ENCODE measurements at regions not wholly inside any gene's neighbourhood (a gene's known extent, or its start where the extent isn't known, plus 50 kb on each side); places are given as distances from the start of the nearest gene placed in this dataset.

DNA sequence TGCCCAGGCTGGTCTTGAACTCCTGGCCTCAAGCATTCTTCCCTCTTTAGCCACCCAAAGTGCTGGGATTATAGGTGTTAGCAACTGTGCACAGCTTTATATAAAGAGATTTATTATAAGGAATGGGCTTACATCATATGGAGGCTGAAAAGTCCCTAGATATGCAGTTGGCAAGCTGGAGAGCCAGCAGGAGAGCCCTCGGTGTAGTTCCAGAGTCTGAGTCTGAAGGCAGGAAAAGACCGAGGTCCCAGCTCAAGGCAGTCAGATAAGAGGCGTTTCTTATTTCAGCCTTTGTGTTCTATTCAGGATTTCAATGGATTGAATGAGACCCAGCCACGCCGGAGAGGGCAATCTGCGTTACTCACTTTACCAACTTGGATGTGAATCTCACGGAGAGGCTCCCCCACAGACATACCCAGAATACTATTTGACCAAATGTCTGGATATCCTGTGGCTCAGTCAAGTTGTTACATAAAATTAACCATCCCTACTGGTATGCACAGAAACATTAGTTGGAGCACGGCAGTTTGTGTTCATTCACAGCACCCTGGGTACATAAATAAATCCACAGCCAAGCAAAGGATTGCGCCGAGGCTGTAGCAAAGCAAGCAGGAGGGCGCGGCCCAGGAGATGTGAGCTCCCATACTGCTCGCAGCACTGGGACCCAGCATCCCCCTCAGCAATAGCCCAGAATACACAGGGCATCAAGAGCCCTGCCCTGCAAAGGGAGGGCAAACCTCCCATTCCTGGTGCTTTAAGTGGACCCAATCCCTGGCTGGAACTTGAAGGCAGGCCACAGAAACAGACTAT is 158.4 kb upstream of the ZNF32 start:
- ATAC-seq (replicated peaks) = no peak
- peaks cover 20% of the 10 kb centered on the region for H3K4me1 Mint-ChIP-seq
- H3K27me3 Mint-ChIP-seq = peaks cover 4% of the 10 kb centered on the region
- no peaks in the 10 kb centered on the region for H3K9me3 Mint-ChIP-seq
- no peak overlapping the region for H3K4me3 Mint-ChIP-seq
- H3K36me3 Mint-ChIP-seq (ENCODE audit: low read depth) = no peaks in the 10 kb centered on the region
- no peak overlapping the region for H3K27ac Mint-ChIP-seq

DNA sequence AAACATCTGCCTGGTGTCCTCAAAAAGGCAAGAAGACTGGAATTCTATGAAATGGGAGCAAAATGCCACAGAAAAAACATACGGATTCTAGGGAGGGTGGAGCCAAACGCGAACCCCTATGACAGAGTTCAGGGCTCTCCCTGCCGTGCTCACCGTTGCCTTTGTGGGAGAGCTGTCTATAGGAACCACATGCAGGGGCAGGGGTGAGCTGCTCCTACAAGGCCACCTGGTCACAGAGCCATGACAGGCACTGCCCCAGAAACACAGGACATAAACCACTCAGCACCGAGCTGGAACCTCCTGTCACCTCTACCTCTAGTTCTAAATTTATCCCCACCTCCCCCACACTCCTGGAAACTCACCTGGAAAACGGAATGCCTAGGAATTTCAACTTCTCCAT is 155.1 kb upstream of the ZNF32 start:
- peaks cover 13% of the 10 kb centered on the region for H3K27me3 Mint-ChIP-seq
- no peak for ATAC-seq (replicated peaks)
- no peaks in the 10 kb centered on the region for H3K36me3 Mint-ChIP-seq (ENCODE audit: low read depth)
- no peak overlapping the region for H3K27ac Mint-ChIP-seq
- no peaks in the 10 kb centered on the region for H3K9me3 Mint-ChIP-seq
- peaks cover 22% of the 10 kb centered on the region for H3K4me1 Mint-ChIP-seq
- H3K4me3 Mint-ChIP-seq = no peak overlapping the region

DNA sequence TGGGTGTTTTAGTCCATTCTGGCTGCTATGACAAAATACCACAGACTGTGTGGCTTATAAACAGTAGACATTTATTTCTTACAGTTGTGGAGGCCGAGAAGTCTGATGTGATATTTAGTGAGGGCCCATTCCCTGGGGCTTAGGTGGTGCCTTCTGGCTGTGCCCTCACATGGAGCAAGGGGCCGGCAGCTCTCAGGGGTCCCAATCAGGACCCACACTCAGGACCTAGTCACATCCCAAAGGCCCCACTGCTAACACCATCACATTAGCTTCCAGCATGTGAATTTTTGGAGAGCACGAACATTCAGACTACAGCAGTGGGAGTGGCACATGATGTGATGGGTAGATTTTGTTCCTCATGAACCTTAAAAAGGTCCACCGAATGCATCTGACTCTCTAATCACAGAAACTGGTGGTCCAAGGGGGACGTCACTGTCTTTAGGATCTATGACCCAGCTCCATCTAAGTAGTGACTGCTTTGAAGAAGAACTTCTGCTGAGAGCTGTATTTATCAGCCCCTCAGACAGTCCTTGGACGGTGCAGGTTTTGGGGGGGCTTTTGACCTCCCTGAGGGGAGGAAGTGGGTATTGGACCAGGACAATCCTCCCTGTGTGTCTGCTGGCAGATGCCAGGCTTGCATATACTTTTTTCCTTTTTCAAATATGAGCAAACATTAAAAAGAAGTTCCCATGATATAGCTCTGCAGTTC is 154.5 kb upstream of the ZNF32 start:
- Mint-ChIP-seq H3K27me3 (peaks cover 14% of the 10 kb centered on the region), H3K9me3 (no peaks in the 10 kb centered on the region), H3K4me3 (no peak overlapping the region), H3K4me1 (peaks cover 18% of the 10 kb centered on the region), H3K27ac (no peak overlapping the region), H3K36me3 (ENCODE audit: low read depth) (no peaks in the 10 kb centered on the region)
- no peak for ATAC-seq (replicated peaks)

DNA sequence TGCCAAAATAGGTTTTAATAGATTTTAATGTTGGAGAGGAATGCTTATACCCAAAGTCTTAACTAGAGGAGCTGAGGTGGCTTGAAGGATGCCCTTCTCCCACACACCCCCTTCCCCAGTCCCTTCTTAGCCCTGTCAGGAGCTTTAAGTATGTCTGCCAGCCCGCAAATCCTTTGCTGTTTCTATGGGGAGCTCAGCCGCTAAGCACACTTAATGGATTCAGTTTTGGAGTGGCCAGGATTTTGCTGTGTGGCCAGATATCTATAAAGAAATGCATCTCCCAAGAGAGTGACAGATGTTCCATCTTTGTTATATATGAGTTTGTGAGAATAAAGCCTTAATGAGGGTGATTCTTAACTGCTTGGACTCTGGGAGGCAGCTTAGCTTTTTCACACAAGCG is 152.9 kb upstream of the ZNF32 start:
- no peak overlapping the region for H3K27ac Mint-ChIP-seq
- H3K4me3 Mint-ChIP-seq = no peak overlapping the region
- H3K36me3 Mint-ChIP-seq (ENCODE audit: low read depth) = no peaks in the 10 kb centered on the region
- peaks cover 16% of the 10 kb centered on the region for H3K27me3 Mint-ChIP-seq
- H3K9me3 Mint-ChIP-seq = no peaks in the 10 kb centered on the region
- H3K4me1 Mint-ChIP-seq = peaks cover 9% of the 10 kb centered on the region
- ATAC-seq (replicated peaks) = no peak

DNA sequence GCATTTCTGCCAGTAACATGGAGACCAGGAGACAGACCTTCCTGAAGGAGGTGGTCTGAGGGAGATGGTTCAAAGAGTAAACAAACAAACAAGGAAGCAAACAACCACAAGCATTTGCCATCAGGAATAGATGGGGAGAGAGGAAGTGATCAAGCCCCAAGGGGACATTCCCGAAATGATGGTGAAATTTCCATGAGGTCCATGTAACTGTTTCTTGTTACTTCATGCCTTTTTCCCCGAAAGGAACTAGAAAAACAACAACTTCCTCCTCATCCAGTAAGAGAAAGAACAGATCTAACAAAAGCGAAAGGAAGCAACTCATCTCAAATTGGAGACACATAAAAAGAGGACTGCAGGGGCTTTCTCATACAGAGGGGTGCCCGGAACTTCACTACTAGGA is 152.5 kb upstream of the ZNF32 start:
- no peak overlapping the region for H3K27ac Mint-ChIP-seq
- H3K36me3 Mint-ChIP-seq (ENCODE audit: low read depth) = no peaks in the 10 kb centered on the region
- H3K27me3 Mint-ChIP-seq = peaks cover 18% of the 10 kb centered on the region
- no peak overlapping the region for H3K4me3 Mint-ChIP-seq
- ATAC-seq (replicated peaks) = no peak
- H3K9me3 Mint-ChIP-seq = no peaks in the 10 kb centered on the region
- peaks cover 9% of the 10 kb centered on the region for H3K4me1 Mint-ChIP-seq

DNA sequence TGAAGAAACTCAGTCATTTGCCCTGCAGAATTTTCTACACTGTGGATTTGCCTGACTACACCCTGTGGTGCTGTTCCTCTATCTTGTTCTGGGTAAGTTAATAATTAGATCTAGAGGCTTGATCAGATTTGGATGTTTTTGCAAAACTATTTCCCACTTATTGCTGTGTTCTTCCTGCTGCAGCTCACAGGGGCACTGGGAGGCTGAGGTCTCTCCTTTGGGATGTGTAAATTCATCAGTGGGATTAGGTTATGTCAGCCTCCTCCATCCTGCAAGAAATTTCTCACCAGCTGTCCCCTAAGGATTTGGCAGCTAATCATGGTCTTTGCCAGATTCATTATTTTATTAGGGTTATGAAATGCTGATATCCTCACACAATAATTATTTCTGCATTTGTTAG is 148.1 kb upstream of the ZNF32 start:
- H3K9me3 Mint-ChIP-seq = no peaks in the 10 kb centered on the region
- no peak overlapping the region for H3K27ac Mint-ChIP-seq
- H3K4me1 Mint-ChIP-seq = peaks cover 9% of the 10 kb centered on the region

DNA sequence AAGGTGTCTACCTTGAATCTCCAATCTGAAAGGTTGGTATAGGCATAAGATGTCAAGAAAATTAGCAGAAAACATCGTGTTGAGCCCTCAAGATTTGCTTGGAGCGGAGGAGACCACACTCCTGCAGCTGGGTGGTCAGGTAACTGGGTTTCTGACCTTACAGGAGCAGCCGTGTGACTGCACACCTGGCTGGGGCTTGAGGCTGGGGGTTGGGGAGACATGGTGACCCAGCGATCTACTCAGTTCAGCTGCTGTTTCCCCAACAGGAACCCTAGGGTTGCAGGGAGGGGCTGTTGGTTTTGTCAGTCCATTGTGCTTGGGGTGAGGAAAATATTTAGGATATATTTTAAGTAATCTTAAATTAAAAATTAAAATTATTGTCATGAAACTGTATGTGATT is 147.0 kb upstream of the ZNF32 start:
- Mint-ChIP-seq H3K4me1 (peaks cover 9% of the 10 kb centered on the region), H3K36me3 (ENCODE audit: low read depth) (no peaks in the 10 kb centered on the region), H3K4me3 (no peak overlapping the region), H3K27me3 (peaks cover 19% of the 10 kb centered on the region), H3K9me3 (no peaks in the 10 kb centered on the region), H3K27ac (no peak overlapping the region)
- no peak for ATAC-seq (replicated peaks)

More for the DNA sequence above, 148.1 kb upstream of the ZNF32 start:
- H3K36me3 Mint-ChIP-seq (ENCODE audit: low read depth) = no peaks in the 10 kb centered on the region
- ATAC-seq (replicated peaks) = no peak
- H3K4me3 Mint-ChIP-seq = no peak overlapping the region
- peaks cover 19% of the 10 kb centered on the region for H3K27me3 Mint-ChIP-seq

DNA sequence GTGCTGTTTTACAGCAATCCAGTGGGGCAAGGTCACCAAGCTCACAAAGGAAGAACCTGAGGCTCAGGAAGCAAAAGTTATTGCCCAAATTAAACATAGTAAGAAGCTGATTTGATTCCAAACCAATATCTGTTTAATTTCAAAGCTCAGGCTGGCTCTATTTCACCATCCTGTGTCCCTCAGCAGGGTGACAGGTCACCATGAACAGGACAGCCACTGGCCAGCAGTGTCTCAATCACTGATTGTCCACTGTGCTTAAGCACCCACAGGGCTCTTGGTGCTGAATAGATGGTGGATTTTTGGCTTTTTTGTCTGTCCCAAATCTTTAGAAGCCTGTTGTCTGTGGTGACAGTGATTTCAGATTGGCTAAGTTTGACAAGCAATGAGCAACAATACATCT is 146.4 kb upstream of the ZNF32 start:
- Mint-ChIP-seq H3K27ac (no peak overlapping the region), H3K4me3 (no peak overlapping the region), H3K4me1 (peaks cover 9% of the 10 kb centered on the region), H3K36me3 (ENCODE audit: low read depth) (no peaks in the 10 kb centered on the region), H3K9me3 (no peaks in the 10 kb centered on the region), H3K27me3 (peaks cover 19% of the 10 kb centered on the region)
- ATAC-seq (replicated peaks) = no peak

DNA sequence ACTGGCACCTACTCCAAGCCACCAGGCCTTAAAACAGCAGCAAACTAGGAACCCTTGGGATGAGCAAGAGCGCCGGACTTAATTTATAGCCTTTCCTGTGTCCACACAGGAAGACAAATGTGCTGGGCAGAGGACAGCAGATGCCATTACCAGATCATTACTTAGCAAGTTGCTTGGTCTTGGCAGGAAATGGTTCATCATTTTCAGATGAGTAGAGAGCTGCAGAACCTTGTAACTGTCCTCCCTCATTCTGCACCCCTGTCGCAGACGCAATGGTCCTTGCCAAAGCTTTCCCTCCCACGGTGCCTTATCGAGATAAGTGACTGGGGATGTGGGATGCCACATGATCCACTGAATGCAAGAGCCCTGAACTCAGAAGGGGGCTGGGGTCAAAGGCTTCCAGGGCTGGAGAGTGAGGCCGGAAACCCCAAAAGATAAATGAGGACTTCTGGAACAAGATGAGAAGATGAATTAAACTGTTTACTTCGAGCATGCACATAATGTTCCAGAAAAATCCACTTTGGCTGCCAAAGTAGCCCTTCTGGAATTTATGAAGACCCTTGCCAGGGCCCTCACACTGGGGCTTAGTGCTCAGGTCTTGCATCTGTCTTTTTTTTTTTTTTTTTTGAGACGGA is 145.6 kb upstream of the ZNF32 start:
- Mint-ChIP-seq H3K27me3 (peaks cover 14% of the 10 kb centered on the region), H3K27ac (no peak overlapping the region), H3K9me3 (no peaks in the 10 kb centered on the region), H3K4me3 (no peak overlapping the region), H3K4me1 (peaks cover 4% of the 10 kb centered on the region), H3K36me3 (ENCODE audit: low read depth) (no peaks in the 10 kb centered on the region)
- no peak for ATAC-seq (replicated peaks)

DNA sequence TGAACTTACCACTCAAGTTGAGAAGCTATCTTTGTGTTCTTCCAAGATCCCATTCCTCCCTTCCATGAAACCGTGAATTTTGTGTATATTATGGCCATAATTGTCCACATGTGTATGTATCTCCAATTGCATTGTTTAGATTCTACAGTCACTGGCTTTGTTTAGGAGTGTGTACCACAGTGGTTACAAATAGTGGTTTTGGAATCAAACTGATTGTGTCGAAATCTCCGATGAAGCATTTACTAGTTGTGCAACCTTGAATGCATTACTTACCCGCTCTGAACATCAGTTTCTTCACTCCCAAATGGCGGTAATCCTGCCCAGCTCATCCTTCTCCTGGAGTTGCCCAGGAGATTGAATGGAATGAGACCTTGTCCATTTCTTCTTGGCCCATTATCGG is 145.0 kb upstream of the ZNF32 start:
- H3K27me3 Mint-ChIP-seq = peaks cover 9% of the 10 kb centered on the region
- H3K27ac Mint-ChIP-seq = no peak overlapping the region
- H3K36me3 Mint-ChIP-seq (ENCODE audit: low read depth) = no peaks in the 10 kb centered on the region
- no peaks in the 10 kb centered on the region for H3K4me1 Mint-ChIP-seq
- no peaks in the 10 kb centered on the region for H3K9me3 Mint-ChIP-seq
- ATAC-seq (replicated peaks) = no peak
- no peak overlapping the region for H3K4me3 Mint-ChIP-seq

DNA sequence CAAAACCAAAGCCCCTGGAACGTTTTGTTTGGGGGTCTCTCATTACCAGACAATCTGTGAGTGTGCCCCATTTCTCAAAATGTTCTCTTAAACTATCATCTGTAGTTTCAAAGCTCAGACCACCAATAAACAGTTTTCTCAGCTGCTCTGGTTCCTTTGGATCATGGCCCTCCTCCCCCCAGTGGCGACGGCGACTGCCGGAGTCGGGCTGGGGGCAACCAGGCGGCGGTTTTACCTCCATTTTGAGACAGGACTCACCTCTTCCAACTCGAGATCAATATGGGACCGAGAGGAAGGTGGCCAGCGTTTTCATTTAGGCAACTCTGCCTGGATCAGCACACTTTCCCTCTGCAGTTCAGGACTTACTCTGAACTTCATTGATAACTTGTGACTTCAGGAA is 141.5 kb upstream of the ZNF32 start:
- H3K27ac Mint-ChIP-seq = no peak overlapping the region
- H3K4me1 Mint-ChIP-seq = no peaks in the 10 kb centered on the region
- no peaks in the 10 kb centered on the region for H3K9me3 Mint-ChIP-seq
- H3K4me3 Mint-ChIP-seq = no peak overlapping the region
- H3K27me3 Mint-ChIP-seq = no peaks in the 10 kb centered on the region
- ATAC-seq (replicated peaks) = no peak
- no peaks in the 10 kb centered on the region for H3K36me3 Mint-ChIP-seq (ENCODE audit: low read depth)

DNA sequence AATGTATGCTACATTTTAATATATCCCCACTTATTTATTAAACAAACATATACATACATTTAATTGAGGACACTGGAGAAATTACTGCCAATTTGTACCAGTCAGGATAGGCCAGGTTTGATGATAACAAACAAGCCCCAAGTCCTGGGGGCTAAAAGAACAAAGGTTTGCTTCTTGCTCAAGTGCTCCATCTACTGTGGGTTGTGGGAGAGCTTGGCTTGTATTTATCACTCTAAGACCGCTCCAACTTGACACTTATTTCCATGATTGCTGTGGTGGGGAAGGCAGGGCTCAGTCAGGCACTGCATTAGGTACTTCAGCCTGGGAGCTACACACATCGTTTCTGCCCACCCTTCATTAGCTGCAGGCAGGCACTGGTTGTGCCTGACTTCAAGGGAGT is 136.6 kb upstream of the ZNF32 start:
- H3K27me3 Mint-ChIP-seq = no peaks in the 10 kb centered on the region
- no peak overlapping the region for H3K4me3 Mint-ChIP-seq
- no peaks in the 10 kb centered on the region for H3K9me3 Mint-ChIP-seq
- no peak for ATAC-seq (replicated peaks)
- H3K4me1 Mint-ChIP-seq = peaks cover 11% of the 10 kb centered on the region
- H3K36me3 Mint-ChIP-seq (ENCODE audit: low read depth) = no peaks in the 10 kb centered on the region
- H3K27ac Mint-ChIP-seq = no peak overlapping the region

DNA sequence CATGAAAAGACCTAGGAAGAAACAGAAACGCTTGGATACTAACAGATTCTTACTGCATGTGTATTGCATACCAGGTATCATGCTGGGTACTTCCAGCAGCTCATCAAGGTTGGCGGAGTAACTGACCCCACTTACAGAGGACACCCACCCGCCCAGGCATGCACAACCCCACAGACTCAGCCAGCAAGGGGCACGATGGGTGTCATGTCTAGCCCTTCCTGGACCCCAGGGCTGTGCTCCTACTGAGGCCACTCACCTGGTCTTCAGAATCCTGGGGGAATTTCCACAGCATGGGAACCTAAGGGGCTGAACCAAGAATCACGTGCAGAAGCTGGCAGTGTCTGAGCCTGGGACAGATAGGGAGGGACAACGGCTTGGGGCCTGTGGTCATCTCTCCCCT is 134.1 kb upstream of the ZNF32 start:
- H3K27me3 Mint-ChIP-seq = no peaks in the 10 kb centered on the region
- ATAC-seq (replicated peaks) = no peak
- H3K27ac Mint-ChIP-seq = no peak overlapping the region
- no peaks in the 10 kb centered on the region for H3K9me3 Mint-ChIP-seq
- no peak overlapping the region for H3K4me3 Mint-ChIP-seq
- peaks cover 11% of the 10 kb centered on the region for H3K4me1 Mint-ChIP-seq
- no peaks in the 10 kb centered on the region for H3K36me3 Mint-ChIP-seq (ENCODE audit: low read depth)

DNA sequence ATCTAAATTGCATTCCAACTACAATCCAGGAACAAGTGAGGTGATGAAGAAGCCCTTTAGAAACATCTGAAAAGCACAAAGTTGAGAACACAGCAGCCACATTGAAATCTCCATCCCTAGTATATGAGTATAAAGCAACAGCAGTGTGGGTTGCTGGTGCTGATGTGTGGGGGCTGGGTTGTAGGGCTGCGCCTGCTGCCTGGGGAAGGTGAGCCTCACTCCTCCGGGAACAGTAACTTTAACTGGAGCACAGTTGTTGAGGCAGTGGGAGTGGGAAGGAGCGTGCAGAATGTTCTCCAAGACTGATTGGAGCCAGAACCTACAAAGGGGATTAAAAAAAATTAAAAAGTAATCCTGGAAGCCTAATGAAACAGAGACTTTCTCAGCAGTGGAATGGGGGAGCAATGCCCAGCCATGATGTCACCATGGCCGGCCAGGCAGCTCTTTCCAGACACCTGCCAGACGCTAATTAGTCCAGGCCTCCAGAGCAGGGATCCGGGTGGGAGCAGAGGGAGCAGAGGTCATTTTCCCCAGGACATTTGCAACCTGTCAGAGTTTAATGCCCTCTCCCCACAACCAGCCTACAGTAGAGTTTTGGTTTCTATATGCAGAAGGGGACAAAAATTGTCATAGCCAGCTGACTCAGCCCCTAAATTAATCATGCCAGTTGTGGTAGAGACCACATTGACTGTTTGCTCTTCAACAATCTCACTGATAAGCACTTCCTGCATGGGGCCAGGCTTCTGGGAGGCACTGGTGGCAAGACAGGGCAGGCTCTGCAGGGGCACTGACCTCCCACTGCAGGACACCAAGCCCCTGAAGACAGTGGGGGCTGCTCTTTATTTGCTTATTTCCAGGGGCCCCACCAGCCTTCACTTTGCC is 133.0 kb upstream of the ZNF32 start:
- H3K9me3 Mint-ChIP-seq = no peaks in the 10 kb centered on the region
- peak overlapping the region; percentile 44 for H3K4me3 Mint-ChIP-seq
- ATAC-seq (replicated peaks) = peak; percentile 97
- peaks cover 11% of the 10 kb centered on the region for H3K4me1 Mint-ChIP-seq
- H3K27ac Mint-ChIP-seq = peak overlapping the region; percentile 68
- H3K36me3 Mint-ChIP-seq (ENCODE audit: low read depth) = no peaks in the 10 kb centered on the region
- H3K27me3 Mint-ChIP-seq = no peaks in the 10 kb centered on the region

All from activated T-helper 17 cell treated with anti-CD3 and anti-CD28 coated beads, Interleukin-2, amount 50 U/mL, for 72 hours (primary cell).